IMR-90 (cell line): ENCODE measurements at regions not wholly inside any gene's neighbourhood (a gene's known extent, or its start where the extent isn't known, plus 50 kb on each side); places are given as distances from the start of the nearest gene placed in this dataset.

Source experiments
- NFE2L2 ChIP-seq: fragments of 150-350 bp; IDR thresholded peaks from 2 replicates; pipeline ENCODE4 v1.6.1; 2016; ENCODE audit warnings: low read depth, mild to moderate bottlenecking, low read length
- POLR2A ChIP-seq: IDR thresholded peaks from 2 replicates; pipeline ENCODE4 v1.6.1; 2012; ENCODE audit warnings: mild to moderate bottlenecking, low read depth, low read length
- SMC3 ChIP-seq: fragments of 150-350 bp; IDR thresholded peaks from 2 replicates; pipeline ENCODE4 v1.6.1; 2016; ENCODE audit warnings: low read depth, mild to moderate bottlenecking, antibody characterized with exemption, low read length, moderate library complexity
- TF ChIP-seq, protein P1 (sequence below): conservative IDR thresholded peaks from 2 replicates; pipeline ENCODE4 v1.5.1; 2012; ENCODE audit warnings: mild to moderate bottlenecking, low read depth, low read length, improper control_type of control experiment

DNA sequence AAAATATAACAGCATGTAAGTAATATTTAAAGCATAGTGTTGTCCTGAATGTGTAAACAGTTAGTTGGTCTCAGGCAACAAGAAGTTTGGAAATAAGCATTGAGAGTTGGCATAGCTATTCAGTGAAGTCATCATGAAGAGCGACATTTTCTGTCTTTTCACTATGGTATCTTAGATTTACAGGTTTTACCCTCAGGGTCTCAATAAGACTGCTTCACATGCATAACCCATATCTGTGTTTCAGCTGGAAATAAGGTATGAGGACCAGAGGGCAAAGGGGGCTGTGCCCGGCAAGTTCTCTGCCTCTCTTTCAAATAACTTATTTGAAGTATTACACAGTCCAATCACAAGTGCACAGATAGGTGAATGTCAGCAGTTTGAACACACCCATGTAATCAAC lies 290.2 kb upstream of the CNTN3 start:
- TF ChIP-seq, protein P1, sequence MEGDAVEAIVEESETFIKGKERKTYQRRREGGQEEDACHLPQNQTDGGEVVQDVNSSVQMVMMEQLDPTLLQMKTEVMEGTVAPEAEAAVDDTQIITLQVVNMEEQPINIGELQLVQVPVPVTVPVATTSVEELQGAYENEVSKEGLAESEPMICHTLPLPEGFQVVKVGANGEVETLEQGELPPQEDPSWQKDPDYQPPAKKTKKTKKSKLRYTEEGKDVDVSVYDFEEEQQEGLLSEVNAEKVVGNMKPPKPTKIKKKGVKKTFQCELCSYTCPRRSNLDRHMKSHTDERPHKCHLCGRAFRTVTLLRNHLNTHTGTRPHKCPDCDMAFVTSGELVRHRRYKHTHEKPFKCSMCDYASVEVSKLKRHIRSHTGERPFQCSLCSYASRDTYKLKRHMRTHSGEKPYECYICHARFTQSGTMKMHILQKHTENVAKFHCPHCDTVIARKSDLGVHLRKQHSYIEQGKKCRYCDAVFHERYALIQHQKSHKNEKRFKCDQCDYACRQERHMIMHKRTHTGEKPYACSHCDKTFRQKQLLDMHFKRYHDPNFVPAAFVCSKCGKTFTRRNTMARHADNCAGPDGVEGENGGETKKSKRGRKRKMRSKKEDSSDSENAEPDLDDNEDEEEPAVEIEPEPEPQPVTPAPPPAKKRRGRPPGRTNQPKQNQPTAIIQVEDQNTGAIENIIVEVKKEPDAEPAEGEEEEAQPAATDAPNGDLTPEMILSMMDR, result no peak
- TF ChIP-seq POLR2A (no peak), NFE2L2 (no peak), SMC3 (no peak)
